Mucosa of descending colon (tissue), 3 donors: ENCODE measurements at regions not wholly inside any gene's neighbourhood (a gene's known extent, or its start where the extent isn't known, plus 50 kb on each side); places are given as distances from the start of the nearest gene placed in this dataset.

Experiments
- ATAC-seq: fragments of 200-7000 bp; cut with Tn5 transposase; one replicate; pipeline ENCODE4 v1.9.1; 2020; ENCODE audit warnings: mild to moderate bottlenecking, moderate library complexity
- DNase-seq, 3 donors: peaks; one replicate each; pipeline ENCODE4 v3.0.0-alpha.2; 2020
- H3K36me3 ChIP-seq: fragments of 200-600 bp; one replicate; pipeline ENCODE4 v1.8.0; 2021; ENCODE audit warnings: low read depth, mild to moderate bottlenecking
- H3K4me1 ChIP-seq: fragments of 200-600 bp; one replicate; pipeline ENCODE4 v1.8.0; 2021; ENCODE audit warnings: low read depth, mild to moderate bottlenecking
- H3K4me3 ChIP-seq: fragments of 200-600 bp; one replicate; pipeline ENCODE4 v1.8.0; 2021; ENCODE audit warnings: mild to moderate bottlenecking
- H3K9me3 ChIP-seq: fragments of 200-600 bp; one replicate; pipeline ENCODE4 v1.8.0; 2021; ENCODE audit warnings: mild to moderate bottlenecking
- CTCF ChIP-seq: fragments of 200-600 bp; IDR thresholded peaks from one replicate; pipeline ENCODE4 v1.8.0; 2022; ENCODE audit warnings: antibody characterized with exemption, mild to moderate bottlenecking
- intact Hi-C, 2 donors: fragments of 100-400 bp; cut with DNase I in 1 of 2; cut with micrococcal nuclease in 1 of 2; formaldehyde crosslinking; loops; one replicate each; pipeline versions ENCODE4 v1.11.0 to v1.11.1; 2022; cut with DNase I, micrococcal nuclease
- donor health status: DM: no; HTN: no; CAD: no; lungs with moderate emphysema.
- donor health status: DM: no; HTN: no; CAD: no.
- donor health status: DM: no; HTN: yes; CAD: no.

GRCh38 chr16:17566075-17566474 is 95.3 kb upstream of the XYLT1 start:
- intact Hi-C loops = no loop called here
- TF ChIP-seq CTCF = no peak
- ATAC-seq (no peak), DNase-seq (no peak)
- no peaks in the 10 kb centered on the region for H3K4me1 ChIP-seq
- H3K4me3 ChIP-seq = no peak overlapping the region
- H3K9me3 ChIP-seq = no peaks in the 10 kb centered on the region
- no peaks in the 10 kb centered on the region for H3K36me3 ChIP-seq

GRCh38 chr16:17565605-17566004 is 94.8 kb upstream of the XYLT1 start:
- no peaks in the 10 kb centered on the region for H3K4me1 ChIP-seq
- intact Hi-C loops = no loop called here
- H3K4me3 ChIP-seq = no peak overlapping the region
- ATAC-seq (no peak), DNase-seq (no peak)
- no peaks in the 10 kb centered on the region for H3K36me3 ChIP-seq
- H3K9me3 ChIP-seq = no peaks in the 10 kb centered on the region
- no peak for TF ChIP-seq CTCF

DNA sequence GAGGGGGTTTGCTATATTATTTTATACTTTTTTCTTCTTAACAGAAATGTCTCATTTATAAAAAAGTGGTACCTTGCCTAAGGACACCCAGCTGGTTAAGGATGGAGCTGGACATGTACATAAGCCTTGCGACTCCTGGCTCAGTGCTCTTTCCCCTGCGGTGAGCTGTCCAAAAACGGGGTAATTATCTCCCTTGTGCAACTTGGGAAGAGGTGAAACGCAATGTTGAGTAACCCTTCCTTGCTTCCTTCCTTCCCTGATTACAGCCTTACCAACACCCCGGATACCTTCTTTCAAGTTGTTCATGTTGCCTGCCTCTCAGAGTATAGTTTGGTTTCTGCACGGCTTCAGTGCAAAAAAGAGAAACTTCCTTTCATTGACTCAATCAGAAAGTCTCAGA is 94.1 kb upstream of the XYLT1 start:
- ATAC-seq (no peak), DNase-seq (no peak)
- Histone ChIP-seq H3K4me1 (no peaks in the 10 kb centered on the region), H3K4me3 (no peak overlapping the region), H3K36me3 (no peaks in the 10 kb centered on the region), H3K9me3 (no peaks in the 10 kb centered on the region)
- intact Hi-C loops = no loop called here
- TF ChIP-seq CTCF = no peak

DNA sequence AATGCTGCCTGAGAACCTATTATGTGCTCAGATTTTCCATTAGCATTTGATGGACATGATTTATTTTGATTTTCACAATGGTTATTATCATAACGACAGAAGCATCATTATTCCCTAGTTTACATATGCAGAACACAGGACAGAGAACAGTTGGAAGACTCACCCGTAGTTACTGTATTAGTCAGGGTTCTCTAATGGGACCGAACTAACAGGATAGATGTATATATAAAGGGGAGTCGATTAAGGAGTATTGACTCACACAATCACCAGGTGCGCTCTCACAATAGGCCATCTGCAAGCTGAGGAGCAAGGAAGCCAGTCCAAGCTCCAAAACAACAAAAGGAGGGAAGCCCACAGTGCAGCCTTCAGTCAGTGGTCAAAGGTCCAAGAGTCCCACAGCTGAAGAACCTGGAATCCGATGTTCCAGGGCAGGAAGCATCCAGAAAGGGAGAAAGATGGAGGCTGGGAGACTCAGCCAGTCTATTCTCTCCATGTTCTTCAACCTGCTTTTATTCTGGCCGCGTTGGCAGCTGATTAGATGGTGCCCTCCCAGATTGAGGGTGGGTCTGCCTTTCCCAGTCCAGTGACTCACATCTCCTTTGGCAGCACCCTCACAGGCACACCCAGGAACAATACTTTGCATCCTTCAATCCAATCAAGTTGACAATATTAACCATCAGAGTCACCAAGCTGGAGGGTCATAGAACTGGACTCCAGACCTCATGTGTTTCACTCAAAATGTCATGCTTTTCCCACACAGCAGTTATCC is 92.7 kb upstream of the XYLT1 start:
- no peak overlapping the region for H3K4me3 ChIP-seq
- H3K4me1 ChIP-seq = no peaks in the 10 kb centered on the region
- intact Hi-C loops = no loop called here
- H3K9me3 ChIP-seq = no peaks in the 10 kb centered on the region
- DNase-seq (no peak), ATAC-seq (no peak)
- TF ChIP-seq CTCF = no peak
- H3K36me3 ChIP-seq = no peaks in the 10 kb centered on the region

DNA sequence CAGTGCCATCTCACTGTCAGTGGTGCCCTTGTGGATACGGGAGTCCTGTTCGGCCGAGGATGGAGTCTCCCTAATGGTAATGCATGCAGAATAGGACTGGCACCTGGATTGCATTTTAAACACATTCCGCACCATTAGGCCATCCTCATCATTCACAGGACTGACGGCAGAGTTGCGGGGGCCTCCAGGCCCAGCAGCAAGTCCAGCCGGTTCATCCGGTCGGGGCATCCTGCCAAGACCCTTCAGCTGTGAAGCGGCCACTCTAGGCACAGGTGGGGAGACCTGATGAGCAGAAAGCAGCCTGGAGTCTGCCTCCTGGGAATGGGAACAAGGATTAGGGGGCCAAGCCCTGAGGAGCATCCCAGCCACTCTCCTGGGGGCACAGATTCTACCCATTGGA is 90.3 kb upstream of the XYLT1 start:
- no peaks in the 10 kb centered on the region for H3K36me3 ChIP-seq
- TF ChIP-seq CTCF = no peak
- intact Hi-C loops = no loop called here
- H3K4me3 ChIP-seq = no peak overlapping the region
- no peak for DNase-seq
- no peak for ATAC-seq
- no peaks in the 10 kb centered on the region for H3K9me3 ChIP-seq
- H3K4me1 ChIP-seq = no peaks in the 10 kb centered on the region

DNA sequence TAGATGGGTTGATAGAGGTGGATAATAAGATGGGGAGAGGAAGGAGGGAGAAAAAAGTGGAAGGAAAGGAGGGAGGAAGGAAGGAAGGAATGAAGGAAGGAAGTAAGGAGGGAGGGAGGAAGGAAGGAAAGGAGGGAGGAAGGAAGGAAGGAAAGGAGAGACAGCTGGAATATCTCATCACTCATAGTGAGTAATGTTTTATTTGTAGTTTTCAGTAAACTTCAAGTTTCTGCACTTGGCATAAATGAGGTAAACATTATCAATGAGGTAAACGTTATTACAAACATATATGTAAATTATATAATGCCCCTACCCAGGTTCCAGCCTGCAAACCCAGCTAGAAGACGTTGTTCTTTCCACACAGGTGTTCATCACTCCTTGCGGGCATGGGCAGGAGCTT is 89.8 kb upstream of the XYLT1 start:
- DNase-seq (no peak), ATAC-seq (no peak)
- no peaks in the 10 kb centered on the region for H3K4me1 ChIP-seq
- H3K36me3 ChIP-seq = no peaks in the 10 kb centered on the region
- intact Hi-C loops = no loop called here
- no peak overlapping the region for H3K4me3 ChIP-seq
- no peaks in the 10 kb centered on the region for H3K9me3 ChIP-seq
- TF ChIP-seq CTCF = no peak
